GM23338 (cell line): ENCODE measurements at regions not wholly inside any gene's neighbourhood (a gene's known extent, or its start where the extent isn't known, plus 50 kb on each side); places are given as distances from the start of the nearest gene placed in this dataset.
"Not testable (repeated sequence)": the region's sequence is repeated elsewhere in the genome, so short reads cannot be mapped to it uniquely, and the experiment has no call there.

Experiments used
- ATAC-seq: fragments of 200-7000 bp; cut with Tn5 transposase; 3 replicates; pipeline ENCODE4 v1.9.1; 2020
- DNase-seq: peaks from one replicate; pipeline ENCODE4 v3.0.0-alpha.2; 2015; ENCODE audit warnings: low spot score
- H2AFZ ChIP-seq: fragments of 200-600 bp; sonication (generic); 2 replicates; pipeline ENCODE4 v1.8.0; 2016; ENCODE audit warnings: antibody characterized with exemption, mild to moderate bottlenecking, moderate library complexity
- H3F3A ChIP-seq: fragments of 200-600 bp; sonication (generic); replicated peaks from 2 replicates; pipeline ENCODE4 v1.8.0; 2017; ENCODE audit warnings: antibody characterized with exemption, mixed run types, low read depth
- H3K27ac ChIP-seq: fragments of 200-600 bp; sonication (generic); 2 replicates; pipeline ENCODE4 v1.6.1; 2016; ENCODE audit warnings: low read depth
- H3K27me3 ChIP-seq: fragments of 200-600 bp; sonication (generic); 2 replicates; pipeline ENCODE4 v1.8.0; 2016; ENCODE audit warnings: mild to moderate bottlenecking, mixed run types, moderate library complexity; ENCODE audit not compliant: insufficient read depth
- H3K36me3 ChIP-seq: fragments of 200-600 bp; sonication (generic); 2 replicates; pipeline ENCODE4 v1.8.0; 2016; ENCODE audit warnings: mild to moderate bottlenecking; ENCODE audit not compliant: insufficient read depth
- H3K4me1 ChIP-seq: fragments of 200-600 bp; sonication (generic); 2 replicates; pipeline ENCODE4 v1.8.0; 2016; ENCODE audit warnings: mild to moderate bottlenecking, moderate library complexity; ENCODE audit not compliant: insufficient read depth
- H3K4me2 ChIP-seq: fragments of 200-600 bp; sonication (generic); 2 replicates; pipeline ENCODE4 v1.7.1; 2017; ENCODE audit warnings: mixed run types
- H3K4me3 ChIP-seq: fragments of 200-600 bp; sonication (generic); 2 replicates; pipeline ENCODE4 v1.6.1; 2016; ENCODE audit warnings: mixed run types
- H3K79me2 ChIP-seq: fragments of 200-600 bp; sonication (generic); replicated peaks from 2 replicates; pipeline ENCODE4 v1.8.0; 2017; ENCODE audit warnings: mild to moderate bottlenecking; ENCODE audit not compliant: insufficient read depth
- H3K9me2 ChIP-seq: fragments of 200-600 bp; sonication (generic); 2 replicates; pipeline ENCODE4 v1.8.0; 2017; ENCODE audit not compliant: insufficient read depth
- H4K20me1 ChIP-seq: fragments of 200-600 bp; sonication (generic); replicated peaks from 2 replicates; pipeline ENCODE4 v1.8.0; 2017; ENCODE audit warnings: mild to moderate bottlenecking; ENCODE audit not compliant: insufficient read depth
- H3K27ac Mint-ChIP-seq: 2 replicates; pipeline ENCODE4 v1.8.0; 2020; ENCODE audit warnings: inconsistent platforms, mild to moderate bottlenecking, moderate library complexity, mixed read lengths
- H3K27me3 Mint-ChIP-seq: 3 replicates; pipeline ENCODE4 v1.8.0; 2022; ENCODE audit warnings: low read depth, mild to moderate bottlenecking, moderate library complexity, mixed read lengths, inconsistent platforms; ENCODE audit not compliant: insufficient read depth, poor library complexity
- H3K36me3 Mint-ChIP-seq: 3 replicates; pipeline ENCODE4 v1.8.0; 2021; ENCODE audit warnings: low read depth, mild to moderate bottlenecking, inconsistent platforms, moderate library complexity, mixed read lengths
- H3K4me1 Mint-ChIP-seq: 3 replicates; pipeline ENCODE4 v1.8.0; 2020; ENCODE audit warnings: mild to moderate bottlenecking, inconsistent platforms, mixed read lengths
- H3K4me3 Mint-ChIP-seq: 3 replicates; pipeline ENCODE4 v1.8.0; 2021; ENCODE audit warnings: moderate library complexity, mild to moderate bottlenecking, inconsistent platforms, mixed read lengths
- H3K9me3 Mint-ChIP-seq: 3 replicates; pipeline ENCODE4 v1.8.0; 2020; ENCODE audit warnings: moderate library complexity, mild to moderate bottlenecking, inconsistent platforms, mixed read lengths
- CTCF ChIP-seq, 2 experiments: fragments of 200-600 bp in 1 of 2; sonication (generic) in 1 of 2; conservative IDR thresholded peaks; 2 replicates each; pipeline versions ENCODE4 v1.5.1 to v1.6.1; 2016 to 2017; ENCODE audit warnings: antibody characterized with exemption in 2 of 2, low read depth in 2 of 2, mild to moderate bottlenecking in 2 of 2, moderate library complexity in 1 of 2
- ETS1 ChIP-seq: IDR thresholded peaks from 2 replicates; pipeline ENCODE4 v1.6.1; 2016; ENCODE audit warnings: antibody characterized with exemption
- EZH2 ChIP-seq: fragments of 200-600 bp; sonication (generic); IDR thresholded peaks from one replicate; pipeline ENCODE4 v1.8.0; 2017; ENCODE audit warnings: antibody characterized with exemption, mild to moderate bottlenecking, low read depth; ENCODE audit not compliant: unreplicated experiment
- JUNB ChIP-seq: IDR thresholded peaks from one replicate; pipeline ENCODE4 v1.6.1; 2016; ENCODE audit warnings: antibody characterized with exemption; ENCODE audit not compliant: unreplicated experiment
- NANOG ChIP-seq: IDR thresholded peaks from 2 replicates; pipeline ENCODE4 v1.6.1; 2016; ENCODE audit warnings: antibody characterized with exemption, borderline replicate concordance
- STAT1 ChIP-seq: IDR thresholded peaks from one replicate; pipeline ENCODE4 v1.6.1; 2016; ENCODE audit warnings: antibody characterized with exemption; ENCODE audit not compliant: unreplicated experiment
- ZNF114 ChIP-seq: fragments of 250-450 bp; sonication (Bioruptor Pico); IDR thresholded peaks from 2 replicates; pipeline ENCODE4 v1.5.0; 2020; ENCODE audit warnings: mild to moderate bottlenecking, moderate library complexity

- TF ChIP-seq CTCF (conservative IDR thresholded peaks at IDR 0.05; ENCODE audit: low read depth in 2 of 2) (no peak), EZH2 (no peak)
Observed at GRCh38 chr5:163898873-163899272, 393.5 kb downstream of the MAT2B start (continued).

- H3K4me1 ChIP-seq, H3K27ac ChIP-seq, H3K4me1 Mint-ChIP-seq, H3K36me3 Mint-ChIP-seq, H3K27me3 Mint-ChIP-seq, H3K36me3 ChIP-seq, H3K4me2 ChIP-seq, H3K27me3 ChIP-seq, ATAC-seq, H3K4me3 ChIP-seq, H4K20me1 ChIP-seq, H3K9me2 ChIP-seq, H3K27ac Mint-ChIP-seq, DNase-seq, H3K4me3 Mint-ChIP-seq, H2AFZ ChIP-seq, H3K9me3 Mint-ChIP-seq, H3K79me2 ChIP-seq, H3F3A ChIP-seq: not testable (repeated sequence)
Observed at GRCh38 chr5:163907783-163908182, 402.4 kb downstream of the MAT2B start.

GRCh38 chr5:163908253-163908652, 402.8 kb downstream of the MAT2B start:
- H3K27ac Mint-ChIP-seq, result no peak overlapping the region
- ATAC-seq (no peak), DNase-seq (no peak)
- Histone ChIP-seq H3K27me3 (no peaks in the 10 kb centered on the region), H3K36me3 (no peaks in the 10 kb centered on the region), H4K20me1 (no peaks in the 10 kb centered on the region), H3K9me2 (no peaks in the 10 kb centered on the region), H3K4me3 (no peak overlapping the region), H3K4me1 (no peaks in the 10 kb centered on the region), H3F3A (no peaks in the 10 kb centered on the region), H2AFZ (no peak overlapping the region), H3K79me2 (no peaks in the 10 kb centered on the region), H3K27ac (no peak overlapping the region), H3K4me2 (no peak overlapping the region)
- H3K36me3 Mint-ChIP-seq, result no peaks in the 10 kb centered on the region
- H3K4me1 Mint-ChIP-seq, result no peaks in the 10 kb centered on the region
- TF ChIP-seq STAT1 (no peak), NANOG (no peak), ZNF114 (CRISPR knock-in tag) (no peak), ETS1 (no peak)
- H3K27me3 Mint-ChIP-seq, result peaks cover 2% of the 10 kb centered on the region
- no peak overlapping the region for H3K4me3 Mint-ChIP-seq
- no peaks in the 10 kb centered on the region; the same call in 2 of the 3 replicates for H3K9me3 Mint-ChIP-seq

- H3K4me3 Mint-ChIP-seq, result no peak overlapping the region
- no peak overlapping the region for H3K27ac Mint-ChIP-seq
- Histone ChIP-seq H3K36me3 (no peaks in the 10 kb centered on the region), H3F3A (no peaks in the 10 kb centered on the region), H3K4me1 (0 out of 2 replicates have a peak, but pooled peaks cover 6% of the 10 kb centered on the region), H3K27ac (no peak overlapping the region), H3K9me2 (no peaks in the 10 kb centered on the region), H4K20me1 (no peaks in the 10 kb centered on the region), H3K4me3 (no peak overlapping the region), H3K4me2 (no peak overlapping the region), H3K27me3 (no peaks in the 10 kb centered on the region), H2AFZ (no peak overlapping the region), H3K79me2 (no peaks in the 10 kb centered on the region)
- no peaks in the 10 kb centered on the region; the same call in 2 of the 3 replicates for H3K4me1 Mint-ChIP-seq
- TF ChIP-seq JUNB (no peak), ETS1 (no peak)
- ATAC-seq (no peak), DNase-seq (no peak)
- no peaks in the 10 kb centered on the region; the same call in 2 of the 3 replicates for H3K9me3 Mint-ChIP-seq
- H3K36me3 Mint-ChIP-seq, result no peaks in the 10 kb centered on the region
- H3K27me3 Mint-ChIP-seq, result peaks cover 2% of the 10 kb centered on the region
Observed at GRCh38 chr5:163910226-163910625, 404.8 kb downstream of the MAT2B start.
